ENCODE measurements at regions not wholly inside any gene's neighbourhood (a gene's known extent, or its start where the extent isn't known, plus 50 kb on each side); places are given as distances from the start of the nearest gene placed in this dataset.

DNA sequence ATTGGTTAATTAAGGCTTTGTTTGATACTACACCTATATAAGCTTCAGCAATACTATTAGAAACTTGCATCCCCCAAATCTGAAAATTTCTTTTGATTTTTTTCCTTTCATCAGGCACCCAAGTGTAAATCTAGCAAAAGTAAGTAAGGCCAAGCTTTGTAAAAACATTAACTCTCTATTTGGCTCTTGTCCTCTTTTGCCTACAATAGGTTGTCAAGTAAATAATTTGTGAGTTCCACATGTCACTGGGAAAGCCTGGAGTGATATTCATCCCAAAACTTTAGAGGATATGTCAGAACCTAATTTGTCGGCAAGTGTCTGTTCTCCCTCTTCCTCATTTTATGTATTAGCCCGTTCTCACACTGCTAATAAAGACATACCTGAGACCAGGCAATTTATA, 492.4 kb downstream of the IPMK start:
- TF ChIP-seq CTCF (conservative IDR thresholded peaks at IDR 0.05; ENCODE audit: low read depth in 2 of 2): no peak
- no peak for TF ChIP-seq EZH2 (IDR thresholded peaks at IDR 0.05; ENCODE audit: low read depth, unreplicated experiment)
- no peak for TF ChIP-seq POLR2AphosphoS5 (IDR thresholded peaks at IDR 0.05; ENCODE audit: low read depth)
